Astrocyte of the cerebellum (primary cell): ENCODE measurements at regions not wholly inside any gene's neighbourhood (a gene's known extent, or its start where the extent isn't known, plus 50 kb on each side); places are given as distances from the start of the nearest gene placed in this dataset.

Source experiments
- DNase-seq: peaks from one replicate; pipeline ENCODE4 v3.0.0-alpha.2; 2011; ENCODE audit warnings: low read depth
- H3K4me3 ChIP-seq: 2 replicates; pipeline ENCODE4 v1.5.1; 2011; ENCODE audit warnings: mild to moderate bottlenecking, low read depth, low read length, moderate library complexity
- in situ Hi-C: cut with HindIII; loops from 2 replicates; pipeline ENCODE4 v1.10.0; 2017; ENCODE audit warnings: low sequenced_read_pairs
- TF ChIP-seq, protein P1 (sequence below): IDR thresholded peaks from 2 replicates; pipeline ENCODE4 v1.5.1; 2012; ENCODE audit warnings: low read length, low read depth, moderate library complexity, mild to moderate bottlenecking; ENCODE audit errors: missing control alignments

DNA sequence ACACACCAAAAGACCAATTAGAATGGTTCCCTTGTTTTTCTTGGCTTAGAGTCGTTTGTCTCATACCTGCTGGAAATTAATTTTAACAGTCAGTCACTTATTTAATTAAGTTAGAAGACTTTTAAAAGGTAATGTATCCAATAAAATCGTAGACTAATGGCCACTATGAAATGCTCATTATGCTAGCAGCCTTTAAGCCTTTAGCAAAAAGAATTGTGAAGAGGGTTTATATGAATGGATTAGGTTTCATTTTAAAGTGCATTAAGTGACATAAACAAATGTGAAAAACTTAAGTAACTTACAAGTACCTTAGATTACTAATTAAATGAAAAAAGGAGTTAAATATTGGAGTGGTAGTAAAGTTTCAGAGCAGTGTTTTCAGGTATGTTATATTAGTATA lies 139.6 kb downstream of the RXFP2 start:
- no peak for DNase-seq
- TF ChIP-seq, protein P1, sequence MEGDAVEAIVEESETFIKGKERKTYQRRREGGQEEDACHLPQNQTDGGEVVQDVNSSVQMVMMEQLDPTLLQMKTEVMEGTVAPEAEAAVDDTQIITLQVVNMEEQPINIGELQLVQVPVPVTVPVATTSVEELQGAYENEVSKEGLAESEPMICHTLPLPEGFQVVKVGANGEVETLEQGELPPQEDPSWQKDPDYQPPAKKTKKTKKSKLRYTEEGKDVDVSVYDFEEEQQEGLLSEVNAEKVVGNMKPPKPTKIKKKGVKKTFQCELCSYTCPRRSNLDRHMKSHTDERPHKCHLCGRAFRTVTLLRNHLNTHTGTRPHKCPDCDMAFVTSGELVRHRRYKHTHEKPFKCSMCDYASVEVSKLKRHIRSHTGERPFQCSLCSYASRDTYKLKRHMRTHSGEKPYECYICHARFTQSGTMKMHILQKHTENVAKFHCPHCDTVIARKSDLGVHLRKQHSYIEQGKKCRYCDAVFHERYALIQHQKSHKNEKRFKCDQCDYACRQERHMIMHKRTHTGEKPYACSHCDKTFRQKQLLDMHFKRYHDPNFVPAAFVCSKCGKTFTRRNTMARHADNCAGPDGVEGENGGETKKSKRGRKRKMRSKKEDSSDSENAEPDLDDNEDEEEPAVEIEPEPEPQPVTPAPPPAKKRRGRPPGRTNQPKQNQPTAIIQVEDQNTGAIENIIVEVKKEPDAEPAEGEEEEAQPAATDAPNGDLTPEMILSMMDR, result no peak
- in situ Hi-C loops, result no loop called here
- no peak overlapping the region for H3K4me3 ChIP-seq

DNA sequence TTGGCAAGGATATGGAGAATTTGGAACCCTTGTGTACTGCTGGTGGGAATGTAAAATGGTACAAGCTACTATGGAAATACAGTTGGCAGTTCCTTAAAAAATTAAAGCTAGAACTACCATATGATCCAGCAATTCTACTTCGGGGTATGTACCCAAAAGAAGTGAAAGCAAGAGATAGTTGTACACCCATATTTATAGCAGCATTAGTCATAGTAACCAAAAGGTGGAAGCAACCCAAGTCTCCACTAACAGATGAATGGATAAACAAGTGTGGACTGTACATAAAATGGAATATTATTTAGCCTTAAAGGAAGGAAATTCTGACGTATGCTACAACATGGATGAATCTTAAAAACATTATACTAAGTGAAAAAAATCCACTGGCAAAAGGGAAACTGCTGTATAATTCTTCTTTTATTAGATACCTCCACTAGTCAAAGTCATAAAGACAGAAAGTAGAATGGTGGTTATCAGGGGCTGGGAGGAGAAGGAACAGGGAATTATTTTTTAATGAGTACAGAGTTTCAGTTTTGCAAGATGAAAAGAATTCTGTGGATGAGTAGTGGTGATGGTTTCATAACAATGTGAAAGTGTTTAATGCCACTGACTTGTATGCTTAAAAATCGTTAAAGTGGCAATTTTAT lies 141.6 kb downstream of the RXFP2 start:
- H3K4me3 ChIP-seq, result no peak overlapping the region
- TF ChIP-seq, protein P1, result no peak
- in situ Hi-C loops, result no loop called here
- DNase-seq, result no peak

DNA sequence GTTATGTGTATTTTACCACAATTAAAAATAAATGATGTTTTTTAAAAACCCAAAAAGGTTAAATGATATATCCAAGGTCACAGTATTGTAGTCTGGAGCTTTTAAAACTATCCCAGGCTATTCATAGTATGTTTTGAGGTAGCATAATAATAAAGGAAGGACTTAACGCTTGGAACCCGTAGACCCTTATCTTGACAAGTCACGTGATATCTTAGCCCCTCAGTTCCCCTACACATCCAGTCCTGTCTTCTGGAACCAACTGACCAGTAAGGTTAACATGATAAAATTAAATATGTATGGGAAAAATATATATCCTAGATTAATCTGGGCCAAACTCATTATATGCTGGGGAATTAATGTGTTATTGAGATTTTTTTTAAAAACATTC lies 142.2 kb downstream of the RXFP2 start:
- in situ Hi-C loops, result no loop called here
- DNase-seq, result no peak
- no peak overlapping the region for H3K4me3 ChIP-seq
- TF ChIP-seq, protein P1, result no peak

DNA sequence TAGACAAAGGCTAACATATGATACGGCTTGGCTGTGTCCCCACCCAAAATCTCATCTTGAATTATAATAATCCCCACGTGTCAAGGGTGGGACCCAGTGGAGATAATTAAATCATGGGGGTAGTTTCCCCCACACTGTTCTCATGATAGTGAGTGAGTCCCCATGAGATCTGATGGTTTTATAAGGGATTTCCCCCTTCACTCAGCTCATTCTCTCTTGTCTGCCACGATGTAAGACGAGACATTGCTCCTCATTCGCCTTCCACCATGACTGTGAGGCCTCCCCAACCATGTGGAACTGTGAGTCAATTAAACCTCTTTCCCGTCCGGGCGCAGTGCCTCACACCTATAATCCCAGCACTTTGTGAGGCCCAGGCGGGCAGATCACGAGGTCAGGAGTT lies 143.5 kb downstream of the RXFP2 start:
- in situ Hi-C loops, result no loop called here
- TF ChIP-seq, protein P1, result no peak
- no peak overlapping the region for H3K4me3 ChIP-seq
- no peak for DNase-seq

DNA sequence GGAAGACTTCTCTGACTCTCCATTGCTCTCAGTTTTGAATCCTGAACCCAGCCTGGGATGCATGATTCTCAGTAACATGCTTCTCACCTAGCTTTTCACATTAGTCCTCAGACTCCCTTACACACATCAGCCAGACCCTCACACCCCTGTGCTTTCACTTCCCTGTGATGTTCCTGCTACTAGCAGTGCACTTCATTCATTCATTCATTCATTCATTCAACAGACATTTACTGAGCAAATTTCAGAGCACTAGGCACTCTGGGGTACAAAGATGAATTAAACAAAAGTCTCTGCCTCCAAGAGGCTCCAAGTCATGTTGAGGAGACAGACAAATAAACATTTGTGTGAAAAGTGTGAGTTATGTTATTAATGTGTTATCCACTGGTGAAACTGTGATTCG lies 145.2 kb downstream of the RXFP2 start:
- DNase-seq, result no peak
- H3K4me3 ChIP-seq, result no peak overlapping the region
- in situ Hi-C loops, result no loop called here
- TF ChIP-seq, protein P1, result no peak

DNA sequence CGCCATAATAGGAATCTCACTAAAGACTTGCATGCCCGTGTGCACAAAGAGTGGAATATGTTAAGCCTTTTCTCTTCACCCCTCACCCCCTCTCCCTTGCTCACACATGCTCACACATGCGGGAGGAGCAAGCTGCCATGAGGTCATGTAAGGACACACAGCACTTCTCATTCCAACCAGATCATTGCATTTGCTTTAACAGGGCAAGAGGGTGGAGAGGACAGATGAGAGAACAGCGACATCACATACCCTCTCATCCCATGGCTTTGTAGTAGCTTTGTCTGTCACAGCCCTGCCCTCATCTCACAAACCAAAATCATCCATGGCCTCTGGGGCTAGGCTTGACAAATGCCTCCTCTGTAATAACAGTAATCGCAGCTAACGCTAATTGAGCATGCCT lies 145.6 kb upstream of the FRY start:
- TF ChIP-seq, protein P1, result no peak
- no peak for DNase-seq
- in situ Hi-C loops, result no loop called here
- no peak overlapping the region for H3K4me3 ChIP-seq
